Lower lobe of right lung (tissue), 2 donors: ENCODE measurements at regions not wholly inside any gene's neighbourhood (a gene's known extent, or its start where the extent isn't known, plus 50 kb on each side); places are given as distances from the start of the nearest gene placed in this dataset.

Experiments
- ATAC-seq, 2 donors: fragments of 200-7000 bp; cut with Tn5 transposase; one replicate each; pipeline ENCODE4 v1.9.1; 2020 to 2022; ENCODE audit warnings: mild to moderate bottlenecking in 2 of 2, moderate library complexity in 2 of 2
- DNase-seq: peaks from one replicate; pipeline ENCODE4 v3.0.0-alpha.2; 2020
- H3K27ac ChIP-seq: fragments of 200-600 bp; one replicate; pipeline ENCODE4 v1.8.0; 2022
- H3K27me3 ChIP-seq: fragments of 200-600 bp; one replicate; pipeline ENCODE4 v1.8.0; 2022; ENCODE audit warnings: low read depth
- H3K36me3 ChIP-seq: fragments of 200-600 bp; one replicate; pipeline ENCODE4 v1.8.0; 2022; ENCODE audit warnings: mild to moderate bottlenecking
- H3K4me1 ChIP-seq: fragments of 200-600 bp; one replicate; pipeline ENCODE4 v1.8.0; 2022
- H3K4me3 ChIP-seq: fragments of 200-600 bp; one replicate; pipeline ENCODE4 v1.8.0; 2022; ENCODE audit warnings: mild to moderate bottlenecking
- H3K9me3 ChIP-seq: fragments of 200-600 bp; one replicate; pipeline ENCODE4 v1.8.0; 2022
- intact Hi-C: fragments of 100-400 bp; cut with DNase I; formaldehyde crosslinking; loops from one replicate; pipeline ENCODE4 v1.11.0; 2022
- TF ChIP-seq, protein P1 (sequence below): fragments of 200-600 bp; IDR thresholded peaks from one replicate; pipeline ENCODE4 v1.8.0; 2022; ENCODE audit warnings: antibody characterized with exemption, mild to moderate bottlenecking
- donor health status: DM: no; HTN: yes; CAD: no; lungs with severe emphysema.

DNA sequence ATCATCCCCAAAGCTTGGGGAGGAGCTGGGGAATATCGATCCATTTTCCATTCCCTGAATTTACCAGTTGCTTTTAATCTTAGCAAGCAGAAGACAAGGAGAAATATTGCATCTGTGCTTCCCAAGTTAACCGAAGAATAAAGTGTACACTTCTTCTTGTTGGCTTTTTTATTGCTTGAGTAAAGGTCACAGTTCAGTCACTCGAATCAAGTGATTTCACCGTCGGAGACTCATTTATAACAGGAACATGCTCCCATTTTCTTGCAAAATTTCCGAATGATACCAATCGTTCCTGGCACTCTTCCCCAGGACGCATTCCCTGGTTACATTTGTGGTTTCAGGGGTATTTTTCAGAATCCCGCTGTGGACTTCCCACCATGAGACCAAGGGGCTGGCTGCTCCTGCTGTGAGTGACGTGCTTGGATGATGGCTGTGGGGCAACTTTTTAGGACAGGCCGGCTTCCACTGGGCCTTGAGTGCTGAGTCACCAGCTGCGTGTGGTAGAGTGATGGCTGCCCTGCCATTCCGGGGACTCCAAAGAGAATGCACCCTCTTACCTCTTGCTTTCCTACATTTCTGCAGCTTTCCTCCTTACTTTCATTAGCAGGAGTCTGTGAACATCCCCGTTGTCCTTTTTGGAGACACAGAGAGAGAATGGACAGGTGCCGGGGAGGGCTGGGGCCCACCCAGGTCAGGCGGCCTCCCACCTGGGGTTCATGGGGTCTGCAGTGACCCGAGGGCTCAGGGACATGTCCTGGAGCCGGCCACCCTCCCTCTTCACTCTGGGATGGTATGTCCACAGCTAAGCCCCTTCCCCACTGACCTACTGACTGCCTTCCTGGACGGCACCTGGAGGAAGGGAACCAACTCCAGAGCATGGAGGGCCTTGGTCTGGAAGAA is 60.7 kb upstream of the HDAC4 start:
- TF ChIP-seq, protein P1, sequence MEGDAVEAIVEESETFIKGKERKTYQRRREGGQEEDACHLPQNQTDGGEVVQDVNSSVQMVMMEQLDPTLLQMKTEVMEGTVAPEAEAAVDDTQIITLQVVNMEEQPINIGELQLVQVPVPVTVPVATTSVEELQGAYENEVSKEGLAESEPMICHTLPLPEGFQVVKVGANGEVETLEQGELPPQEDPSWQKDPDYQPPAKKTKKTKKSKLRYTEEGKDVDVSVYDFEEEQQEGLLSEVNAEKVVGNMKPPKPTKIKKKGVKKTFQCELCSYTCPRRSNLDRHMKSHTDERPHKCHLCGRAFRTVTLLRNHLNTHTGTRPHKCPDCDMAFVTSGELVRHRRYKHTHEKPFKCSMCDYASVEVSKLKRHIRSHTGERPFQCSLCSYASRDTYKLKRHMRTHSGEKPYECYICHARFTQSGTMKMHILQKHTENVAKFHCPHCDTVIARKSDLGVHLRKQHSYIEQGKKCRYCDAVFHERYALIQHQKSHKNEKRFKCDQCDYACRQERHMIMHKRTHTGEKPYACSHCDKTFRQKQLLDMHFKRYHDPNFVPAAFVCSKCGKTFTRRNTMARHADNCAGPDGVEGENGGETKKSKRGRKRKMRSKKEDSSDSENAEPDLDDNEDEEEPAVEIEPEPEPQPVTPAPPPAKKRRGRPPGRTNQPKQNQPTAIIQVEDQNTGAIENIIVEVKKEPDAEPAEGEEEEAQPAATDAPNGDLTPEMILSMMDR: no peak

DNA sequence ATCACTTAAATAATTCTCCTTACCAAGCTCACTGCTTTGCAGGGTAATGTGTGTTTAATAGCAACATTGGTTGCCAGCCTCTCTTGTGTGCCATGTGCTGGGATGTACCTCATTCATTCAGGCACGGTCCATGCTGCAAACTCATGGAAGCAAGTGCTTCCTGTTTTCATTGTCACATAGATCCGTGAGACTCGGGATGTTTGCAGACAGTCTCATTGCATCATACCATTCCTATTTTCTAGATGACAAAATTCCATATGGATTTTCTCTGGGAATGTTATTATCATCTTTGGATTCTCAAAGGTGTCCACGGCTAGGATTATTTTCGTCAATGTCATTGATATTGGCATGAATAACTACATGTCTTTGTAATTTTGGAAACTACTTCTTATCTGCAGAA is 60.0 kb upstream of the HDAC4 start:
- TF ChIP-seq, protein P1: no peak
- H3K9me3 ChIP-seq: no peaks in the 10 kb centered on the region
- no peak for DNase-seq
- H3K4me3 ChIP-seq: no peak overlapping the region
- H3K4me1 ChIP-seq: no peaks in the 10 kb centered on the region
- no peaks in the 10 kb centered on the region for H3K36me3 ChIP-seq
- H3K27ac ChIP-seq: no peak overlapping the region
- H3K27me3 ChIP-seq: no peaks in the 10 kb centered on the region
- intact Hi-C loops: no loop called here
- ATAC-seq: no peak

More for the DNA sequence above, 60.7 kb upstream of the HDAC4 start:
- Histone ChIP-seq H3K36me3 (no peaks in the 10 kb centered on the region), H3K9me3 (no peaks in the 10 kb centered on the region), H3K4me3 (no peak overlapping the region), H3K27me3 (no peaks in the 10 kb centered on the region), H3K27ac (no peak overlapping the region), H3K4me1 (no peaks in the 10 kb centered on the region)
- intact Hi-C loops: no loop called here
- DNase-seq (no peak), ATAC-seq (no peak)

DNA sequence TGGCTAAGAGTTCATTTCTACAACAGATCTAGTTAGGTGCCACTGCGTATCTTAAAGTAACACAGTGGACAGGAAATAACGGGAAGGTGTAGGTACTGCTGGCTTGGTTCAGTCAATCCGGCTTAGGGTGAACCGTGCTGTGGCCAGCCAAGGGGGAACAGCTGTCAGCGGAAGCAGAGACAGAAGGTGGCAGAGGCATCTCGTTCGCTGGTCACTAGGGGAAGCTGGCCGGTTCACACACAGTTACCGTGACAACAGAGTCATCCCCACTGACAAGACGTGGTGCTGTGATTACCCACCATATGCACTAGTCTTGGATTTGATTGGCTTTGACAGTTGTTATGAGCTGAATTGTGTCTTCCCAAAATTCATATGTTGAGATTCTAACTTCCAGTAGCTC is 58.8 kb upstream of the HDAC4 start:
- DNase-seq: no peak
- H3K27me3 ChIP-seq: no peaks in the 10 kb centered on the region
- H3K27ac ChIP-seq: no peak overlapping the region
- no peaks in the 10 kb centered on the region for H3K36me3 ChIP-seq
- TF ChIP-seq, protein P1: no peak
- no peaks in the 10 kb centered on the region for H3K4me1 ChIP-seq
- H3K9me3 ChIP-seq: no peaks in the 10 kb centered on the region
- ATAC-seq: no peak
- no peak overlapping the region for H3K4me3 ChIP-seq
- intact Hi-C loops: no loop called here

DNA sequence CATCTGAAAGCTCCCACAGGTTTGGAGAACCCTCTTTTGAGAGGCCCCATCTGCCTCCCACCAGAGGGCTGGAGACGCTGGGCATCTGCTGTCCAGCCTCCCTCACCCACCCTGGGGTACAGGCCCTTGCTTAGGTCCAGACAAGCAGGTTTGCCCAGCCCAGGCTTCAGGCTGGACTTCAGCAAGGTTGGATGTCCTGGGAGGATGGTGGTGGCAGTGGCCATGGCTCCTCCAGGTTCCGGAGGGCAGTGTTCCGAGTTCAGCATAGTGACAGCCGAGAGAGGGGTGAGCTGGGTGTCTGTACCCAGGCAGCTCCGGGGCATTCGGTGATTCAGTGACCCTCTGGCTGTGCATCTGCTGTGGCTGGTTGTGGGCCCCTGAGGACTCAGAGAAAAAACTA is 58.2 kb upstream of the HDAC4 start:
- no peak for DNase-seq

DNA sequence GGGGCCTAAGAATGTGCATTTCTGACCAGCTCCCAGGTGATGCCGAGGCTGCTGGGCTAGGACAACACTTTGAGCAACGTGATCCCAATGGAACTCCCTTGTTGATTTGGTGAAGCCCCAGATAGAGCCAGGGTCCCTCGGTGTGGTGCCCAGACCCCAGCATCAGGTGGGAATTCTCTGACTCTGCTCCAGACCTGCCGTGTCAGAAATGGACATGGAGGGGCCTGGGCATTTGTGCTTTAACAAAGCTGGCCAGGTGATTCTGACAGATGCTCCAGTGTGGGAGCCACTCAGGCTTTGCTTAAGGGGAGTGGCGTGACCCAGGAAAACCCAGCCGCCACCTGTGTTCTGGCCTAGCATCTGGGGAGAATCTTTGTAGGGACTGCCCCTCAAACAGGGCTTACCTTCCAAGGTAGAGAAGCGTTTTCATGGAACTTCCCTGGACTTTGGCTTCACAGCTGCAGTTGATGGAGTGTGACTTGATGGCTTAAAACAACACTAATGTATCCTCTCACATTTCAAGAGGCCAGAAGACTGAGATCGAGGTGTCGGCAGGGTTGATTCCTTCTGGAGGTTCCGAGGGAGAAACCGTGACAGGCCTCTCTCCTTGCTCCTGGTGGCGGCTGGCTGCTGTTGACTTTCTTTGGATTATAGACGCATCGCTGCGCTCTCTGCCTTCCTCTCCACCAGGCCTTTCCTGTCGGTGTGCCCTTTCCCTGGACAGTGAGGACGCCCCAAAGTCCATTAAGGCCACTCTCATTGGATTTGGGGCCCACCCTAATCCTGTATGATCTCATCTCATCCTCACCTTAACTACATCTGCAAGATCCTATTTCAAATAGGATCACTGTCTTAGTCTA is 57.0 kb upstream of the HDAC4 start:
- TF ChIP-seq, protein P1: no peak
- Histone ChIP-seq H3K36me3 (no peaks in the 10 kb centered on the region), H3K4me3 (no peak overlapping the region), H3K27me3 (no peaks in the 10 kb centered on the region), H3K4me1 (no peaks in the 10 kb centered on the region), H3K9me3 (no peaks in the 10 kb centered on the region), H3K27ac (no peak overlapping the region)
- no peak for ATAC-seq
- intact Hi-C loops: no loop called here
- DNase-seq: no peak

More for the DNA sequence above, 58.2 kb upstream of the HDAC4 start:
- H3K9me3 ChIP-seq: no peaks in the 10 kb centered on the region
- ATAC-seq: no peak
- H3K4me3 ChIP-seq: no peak overlapping the region
- TF ChIP-seq, protein P1: no peak
- H3K4me1 ChIP-seq: no peaks in the 10 kb centered on the region
- intact Hi-C loops: no loop called here
- no peak overlapping the region for H3K27ac ChIP-seq
- H3K27me3 ChIP-seq: no peaks in the 10 kb centered on the region
- H3K36me3 ChIP-seq: no peaks in the 10 kb centered on the region
